ENCODE measurements at regions not wholly inside any gene's neighbourhood (a gene's known extent, or its start where the extent isn't known, plus 50 kb on each side); places are given as distances from the start of the nearest gene placed in this dataset.

DNA sequence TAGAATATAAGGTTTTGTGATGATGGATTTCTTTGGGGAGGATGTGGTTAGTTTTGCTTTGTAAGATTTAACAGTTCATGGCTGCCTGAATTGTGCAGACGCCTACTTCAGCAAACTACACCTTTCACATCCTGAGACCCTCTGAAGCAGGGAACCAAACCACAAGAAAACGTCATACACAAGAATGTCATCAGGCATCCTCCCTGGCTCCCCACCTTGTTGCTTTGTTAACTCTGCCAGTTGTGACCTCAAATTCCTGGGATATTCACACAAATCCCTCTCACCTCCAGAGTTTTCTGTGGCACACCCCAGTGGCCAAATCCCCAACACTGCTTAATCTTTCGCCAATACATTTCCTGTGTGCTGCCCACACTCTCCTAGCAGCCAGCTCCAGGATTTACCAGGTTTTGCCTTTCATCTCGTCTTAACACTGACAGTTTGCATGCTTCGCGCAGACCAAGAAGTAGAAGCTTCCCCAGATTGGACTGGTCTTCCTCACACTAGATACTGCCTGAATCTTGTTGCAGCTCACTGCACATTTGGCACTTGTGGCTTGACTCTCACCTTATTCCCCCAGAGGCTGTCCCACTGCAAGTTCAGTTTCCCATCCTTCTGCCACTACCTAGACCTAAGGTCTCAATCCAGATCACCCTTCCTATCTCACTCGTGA is 51.1 kb upstream of the CTTNBP2NL start:
- Histone ChIP-seq H3K27ac (no peak overlapping the region), H4K20me1 (ENCODE audit: insufficient read depth, poor library complexity, severe bottlenecking) (no peaks in the 10 kb centered on the region), H3K9me3 (ENCODE audit: low read depth) (no peaks in the 10 kb centered on the region), H3K36me3 (replicated peaks; ENCODE audit: insufficient read depth, low read depth) (no peaks in the 10 kb centered on the region), H2AFZ (no peak overlapping the region), H3K4me1 (ENCODE audit: insufficient read depth) (no peaks in the 10 kb centered on the region), H3K27me3 (peaks cover 4% of the 10 kb centered on the region), H3K79me2 (no peaks in the 10 kb centered on the region), H3K4me2 (no peak overlapping the region), H3K4me3 (no peak overlapping the region), H3K9me2 (replicated peaks; ENCODE audit: insufficient read depth) (no peaks in the 10 kb centered on the region)
- TF ChIP-seq EZH2 (IDR thresholded peaks at IDR 0.05; ENCODE audit: borderline replicate concordance) = no peak
- DNase-seq (ENCODE audit: low spot score) = no peak
- WGBS (ENCODE audit: low lambda C conversion rate, missing lambda C conversion rate) = 64% methylated on average over 7 of the region's 7 CpGs

All from hepatocyte (in vitro differentiated cells).